K562 (cell line): ENCODE measurements at regions not wholly inside any gene's neighbourhood (a gene's known extent, or its start where the extent isn't known, plus 50 kb on each side); places are given as distances from the start of the nearest gene placed in this dataset.

Experiments used
- ATAC-seq: fragments of 200-7000 bp; cut with Tn5 transposase; 3 replicates; pipeline ENCODE4 v1.9.1; 2020; ENCODE audit warnings: moderate library complexity
- BruUV-seq: library from RNA; stranded (reverse); fragments of 400-500 nt; replicated peaks from 2 replicates; lab custom pipeline; 2021; lab: Mats Ljungman, UMichigan
- CTCF ChIA-PET: fragments of 300-600 bp; formaldehyde crosslinking; extraction: SDS; loops from one replicate; lab custom pipeline; 2021; ENCODE audit warnings: low intra/inter-chr PET ratio; lab: Yijun Ruan, JAX
- POLR2A ChIA-PET: fragments of 300-600, 350-650 bp; sonication (Branson Sonifier 250); formaldehyde crosslinking; extraction: SDS; loops from one replicate; lab custom pipeline; 2021; ENCODE audit warnings: antibody characterized with exemption, inconsistent platforms; lab: Yijun Ruan, JAX
- DNase-seq, 4 experiments: peaks; one replicate each; pipeline versions ENCODE4 v3.0.0 to v3.0.0-alpha.2; 2011 to 2018; ENCODE audit warnings: low spot score in 3 of 4, mixed read lengths in 3 of 4; ENCODE audit errors: extremely low read depth in 1 of 4
- FAIRE-seq: peaks from 2 replicates; lab custom pipeline; 2011; peaks lifted over from hg19 to GRCh38; lab: Jason Lieb, UNC
- H2AFZ ChIP-seq: 2 replicates; pipeline ENCODE4 v1.6.0; 2011; ENCODE audit warnings: low read depth, low read length, control low read depth, inconsistent platforms
- H3K27ac ChIP-seq: fragments of 200-600 bp; 3 replicates; pipeline ENCODE4 v1.8.0; 2011; ENCODE audit warnings: low read depth, mild to moderate bottlenecking, control low read depth, inconsistent platforms, low read length, moderate library complexity, mixed read lengths; ENCODE audit errors: extremely low read depth
- H3K27me3 ChIP-seq, 2 experiments: fragments of 300-600 bp in 1 of 2; 2 replicates in 1 of 2; 3 replicates in 1 of 2; pipeline versions ENCODE4 v1.6.0 to v1.8.0; 2011; ENCODE audit warnings: inconsistent platforms in 2 of 2, low read length in 2 of 2, mild to moderate bottlenecking in 1 of 2, mixed read lengths in 1 of 2, moderate library complexity in 1 of 2; ENCODE audit not compliant: control insufficient read depth in 2 of 2, insufficient read depth in 2 of 2
- H3K36me3 ChIP-seq: fragments of 300-600 bp; 3 replicates; pipeline ENCODE4 v1.8.0; 2011; ENCODE audit warnings: mild to moderate bottlenecking, low read length, inconsistent platforms; ENCODE audit not compliant: control insufficient read depth, insufficient read depth
- H3K4me1 ChIP-seq, 2 experiments: fragments of 200-600 bp in 1 of 2; replicated peaks in 1 of 2; 2 replicates in 1 of 2; 3 replicates in 1 of 2; pipeline versions ENCODE4 v1.5.1 to v1.8.0; 2011; ENCODE audit warnings: inconsistent platforms in 2 of 2, low read length in 2 of 2, mild to moderate bottlenecking in 1 of 2, mixed read lengths in 1 of 2, moderate library complexity in 1 of 2; ENCODE audit not compliant: control insufficient read depth in 2 of 2, insufficient read depth in 2 of 2
- H3K4me2 ChIP-seq: 2 replicates; pipeline ENCODE4 v1.6.1; 2011; ENCODE audit warnings: low read length, control low read depth, inconsistent platforms, mixed read lengths; ENCODE audit not compliant: insufficient read depth
- H3K4me3 ChIP-seq: fragments of 200-600 bp; sonication (generic), shearing (Covaris generic); 2 replicates; pipeline ENCODE4 v1.5.1; 2016; ENCODE audit warnings: control low read depth, inconsistent platforms
- H3K79me2 ChIP-seq: fragments of 200-600 bp; 3 replicates; pipeline ENCODE4 v1.8.0; 2011; ENCODE audit warnings: low read length, inconsistent platforms; ENCODE audit not compliant: control insufficient read depth, insufficient read depth
- H3K9ac ChIP-seq, 2 experiments: 2 replicates each; pipeline versions ENCODE4 v1.6.0 to v1.6.1; 2011; ENCODE audit warnings: low read depth in 2 of 2, low read length in 2 of 2, control low read depth in 1 of 2, inconsistent platforms in 1 of 2, mild to moderate bottlenecking in 1 of 2, mixed read lengths in 1 of 2; ENCODE audit not compliant: insufficient read depth in 1 of 2
- H3K9me1 ChIP-seq: one replicate; pipeline ENCODE4 v1.6.0; 2011; ENCODE audit warnings: inconsistent platforms, mild to moderate bottlenecking, low read length, moderate library complexity; ENCODE audit not compliant: control insufficient read depth, insufficient read depth
- H3K9me3 ChIP-seq: replicated peaks from 2 replicates; pipeline ENCODE4 v1.5.1; 2011; ENCODE audit warnings: low read depth, low read length, inconsistent platforms; ENCODE audit not compliant: control insufficient read depth, insufficient read depth
- H4K20me1 ChIP-seq: replicated peaks from 2 replicates; pipeline ENCODE4 v1.6.1; 2011; ENCODE audit warnings: low read length, inconsistent platforms, mixed read lengths; ENCODE audit not compliant: control insufficient read depth, insufficient read depth
- FOXA3 ChIP-seq, 2 experiments: fragments of 450-650 bp in 1 of 2; sonication (generic) in 1 of 2; formaldehyde crosslinking; IDR thresholded peaks in 1 of 2; conservative IDR thresholded peaks in 1 of 2; 2 replicates each; pipeline versions ENCODE4 v1.4.0 to v1.8.0; 2020 to 2022; ENCODE audit warnings: mild to moderate bottlenecking in 2 of 2, missing genetic modification reagents in 1 of 2
- FOXK2 ChIP-seq, 2 experiments: fragments of 450-650 bp; IDR thresholded peaks in 1 of 2; conservative IDR thresholded peaks in 1 of 2; 2 replicates each; pipeline ENCODE4 v1.6.1; 2016; ENCODE audit warnings: low read depth in 2 of 2, mild to moderate bottlenecking in 1 of 2
- HLTF ChIP-seq: fragments of 450-650 bp; IDR thresholded peaks from 2 replicates; pipeline ENCODE4 v1.6.1; 2016
- SMAD4 ChIP-seq: fragments of 250-450 bp; sonication (Bioruptor Pico); conservative IDR thresholded peaks from 2 replicates; pipeline ENCODE4 v1.8.0; 2021; ENCODE audit warnings: inconsistent platforms, mild to moderate bottlenecking, moderate library complexity
- ZKSCAN1 ChIP-seq: fragments of 150-350 bp; IDR thresholded peaks from 2 replicates; pipeline ENCODE4 v1.6.1; 2016; ENCODE audit warnings: low read depth, low read length
- ZNF274 ChIP-seq: IDR thresholded peaks from 2 replicates; pipeline ENCODE4 v1.6.1; 2011; ENCODE audit warnings: low read depth, mild to moderate bottlenecking, low read length, moderate library complexity, borderline replicate concordance
- ZNF431 ChIP-seq: sonication (generic); formaldehyde crosslinking; IDR thresholded peaks from 2 replicates; pipeline ENCODE4 v1.8.0; 2022; ENCODE audit warnings: mild to moderate bottlenecking, missing genetic modification reagents
- WGBS: fragments of 100-300 bp; shearing (Covaris generic); methylation state at CpG from one replicate; pipeline ENCODE4 v1.1.6; 2016; ENCODE audit warnings: low coverage, mixed read lengths; ENCODE audit not compliant: insufficient coverage; ENCODE audit errors: missing lambda C conversion rate; 5-methylcytosine and 5-hydroxymethylcytosine counted together
- in situ Hi-C: fragments of 300-500 bp; cut with MboI; formaldehyde crosslinking; loops from 4 replicates; pipeline ENCODE4 v1.15.0; 2018; ENCODE audit warnings: inconsistent platforms, mixed read lengths
- intact Hi-C: fragments of 100-400 bp; cut with micrococcal nuclease; formaldehyde crosslinking; loops from 2 replicates; pipeline ENCODE4 v1.14.2; 2022
- TF ChIP-seq, protein P1 (sequence below), 2 experiments: fragments of 150-350 bp in 1 of 2; IDR thresholded peaks; 2 replicates each; pipeline ENCODE4 v1.6.1; 2012 to 2016; ENCODE audit warnings: low read depth in 2 of 2, low read length in 2 of 2, mild to moderate bottlenecking in 1 of 2, moderate library complexity in 1 of 2
- TF ChIP-seq, protein P2 (sequence below): sonication (generic); formaldehyde crosslinking; IDR thresholded peaks from 2 replicates; pipeline ENCODE4 v1.8.0; 2022; ENCODE audit warnings: mild to moderate bottlenecking, missing genetic modification reagents
- TF ChIP-seq, protein P3 (sequence below): fragments of 450-650 bp; conservative IDR thresholded peaks from 2 replicates; pipeline ENCODE4 v1.6.1; 2016; ENCODE audit warnings: missing genetic modification characterization, low read depth, mild to moderate bottlenecking, missing compliant biosample characterization, moderate library complexity

DNA sequence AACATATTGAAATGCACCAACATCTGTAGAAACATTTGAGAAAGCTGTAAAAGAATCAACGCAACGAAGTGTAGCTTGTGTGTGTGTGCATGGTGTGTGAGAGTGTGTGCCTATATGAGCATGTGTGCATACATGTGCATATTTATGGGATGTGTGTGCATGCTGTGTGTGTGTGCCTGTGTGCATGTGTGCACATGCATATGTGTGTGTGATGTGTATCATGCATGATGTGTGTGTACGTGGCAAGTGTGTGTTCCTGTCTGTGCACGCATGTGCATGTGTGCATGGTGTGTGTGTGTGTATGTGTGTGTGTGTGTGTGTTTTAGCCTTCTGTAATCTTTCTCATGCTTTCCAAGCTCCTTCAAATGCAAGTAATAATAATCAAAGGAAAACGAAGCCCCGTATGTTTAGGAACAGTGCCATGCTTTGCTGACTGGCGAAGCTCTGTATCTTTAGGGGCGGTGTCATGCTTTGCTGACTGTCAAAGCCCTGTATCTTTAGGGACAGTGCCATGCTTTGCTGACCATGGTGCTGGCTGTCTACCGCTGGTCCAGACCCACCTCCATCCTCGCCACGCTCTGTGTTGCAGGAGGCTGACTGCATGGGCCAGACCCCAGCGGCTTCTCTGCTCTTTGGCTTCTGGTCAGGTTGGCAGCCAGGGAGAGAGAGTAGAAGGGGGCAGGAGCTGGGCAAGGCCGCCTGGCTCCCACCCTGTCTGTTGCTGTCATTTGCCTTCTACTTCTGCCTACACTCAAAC, 129.2 kb downstream of the ASB1 start:
- Histone ChIP-seq H4K20me1 (0 out of 2 replicates have a peak, but pooled peaks cover 4% of the 10 kb centered on the region), H3K4me1 (peaks cover 0 to 3% of the 10 kb centered on the region in 2 experiments; a peak in 1 of 5 replicates), H3K4me2 (no peak overlapping the region), H3K79me2 (no peaks in the 10 kb centered on the region), H2AFZ (no peak overlapping the region), H3K9me3 (no peaks in the 10 kb centered on the region), H3K9ac (no peak overlapping the region), H3K36me3 (no peaks in the 10 kb centered on the region), H3K9me1 (no peaks in the 10 kb centered on the region), H3K27ac (no peak overlapping the region), H3K27me3 (peaks cover 2 to 63% of the 10 kb centered on the region in 2 experiments; a peak in 4 of 5 replicates), H3K4me3 (no peak overlapping the region)
- 4% methylated on average over 13 of the region's 13 CpGs for WGBS
- no peak for ATAC-seq
- BruUV-seq = no TSS peak
- intact Hi-C loops (no loop called here), in situ Hi-C loops (no loop called here)
- CTCF ChIA-PET = no interaction called here
- DNase-seq = no peak
- no peak for FAIRE-seq
- TF ChIP-seq HLTF (no peak), FOXK2 (conservative IDR thresholded peaks at IDR 0.05 in 1 of 2, IDR thresholded peaks at IDR 0.05 in 1 of 2; ENCODE audit: low read depth in 2 of 2) (no peak), ZNF274 (no peak), ZNF431 (CRISPR knock-in tag) (no peak), SMAD4 (CRISPR knock-in tag) (no peak), FOXA3 (CRISPR knock-in tag; conservative IDR thresholded peaks at IDR 0.05 in 1 of 2, IDR thresholded peaks at IDR 0.05 in 1 of 2) (no peak), ZKSCAN1 (no peak)
- TF ChIP-seq, protein P1, sequence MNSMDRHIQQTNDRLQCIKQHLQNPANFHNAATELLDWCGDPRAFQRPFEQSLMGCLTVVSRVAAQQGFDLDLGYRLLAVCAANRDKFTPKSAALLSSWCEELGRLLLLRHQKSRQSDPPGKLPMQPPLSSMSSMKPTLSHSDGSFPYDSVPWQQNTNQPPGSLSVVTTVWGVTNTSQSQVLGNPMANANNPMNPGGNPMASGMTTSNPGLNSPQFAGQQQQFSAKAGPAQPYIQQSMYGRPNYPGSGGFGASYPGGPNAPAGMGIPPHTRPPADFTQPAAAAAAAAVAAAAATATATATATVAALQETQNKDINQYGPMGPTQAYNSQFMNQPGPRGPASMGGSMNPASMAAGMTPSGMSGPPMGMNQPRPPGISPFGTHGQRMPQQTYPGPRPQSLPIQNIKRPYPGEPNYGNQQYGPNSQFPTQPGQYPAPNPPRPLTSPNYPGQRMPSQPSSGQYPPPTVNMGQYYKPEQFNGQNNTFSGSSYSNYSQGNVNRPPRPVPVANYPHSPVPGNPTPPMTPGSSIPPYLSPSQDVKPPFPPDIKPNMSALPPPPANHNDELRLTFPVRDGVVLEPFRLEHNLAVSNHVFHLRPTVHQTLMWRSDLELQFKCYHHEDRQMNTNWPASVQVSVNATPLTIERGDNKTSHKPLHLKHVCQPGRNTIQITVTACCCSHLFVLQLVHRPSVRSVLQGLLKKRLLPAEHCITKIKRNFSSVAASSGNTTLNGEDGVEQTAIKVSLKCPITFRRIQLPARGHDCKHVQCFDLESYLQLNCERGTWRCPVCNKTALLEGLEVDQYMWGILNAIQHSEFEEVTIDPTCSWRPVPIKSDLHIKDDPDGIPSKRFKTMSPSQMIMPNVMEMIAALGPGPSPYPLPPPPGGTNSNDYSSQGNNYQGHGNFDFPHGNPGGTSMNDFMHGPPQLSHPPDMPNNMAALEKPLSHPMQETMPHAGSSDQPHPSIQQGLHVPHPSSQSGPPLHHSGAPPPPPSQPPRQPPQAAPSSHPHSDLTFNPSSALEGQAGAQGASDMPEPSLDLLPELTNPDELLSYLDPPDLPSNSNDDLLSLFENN (IDR thresholded peaks at IDR 0.05; ENCODE audit: low read depth in 2 of 2, low read length in 2 of 2) = no peak
- TF ChIP-seq, protein P2, sequence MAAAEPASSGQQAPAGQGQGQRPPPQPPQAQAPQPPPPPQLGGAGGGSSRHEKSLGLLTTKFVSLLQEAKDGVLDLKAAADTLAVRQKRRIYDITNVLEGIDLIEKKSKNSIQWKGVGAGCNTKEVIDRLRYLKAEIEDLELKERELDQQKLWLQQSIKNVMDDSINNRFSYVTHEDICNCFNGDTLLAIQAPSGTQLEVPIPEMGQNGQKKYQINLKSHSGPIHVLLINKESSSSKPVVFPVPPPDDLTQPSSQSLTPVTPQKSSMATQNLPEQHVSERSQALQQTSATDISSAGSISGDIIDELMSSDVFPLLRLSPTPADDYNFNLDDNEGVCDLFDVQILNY (CRISPR knock-in tag) = no peak
- TF ChIP-seq, protein P3, sequence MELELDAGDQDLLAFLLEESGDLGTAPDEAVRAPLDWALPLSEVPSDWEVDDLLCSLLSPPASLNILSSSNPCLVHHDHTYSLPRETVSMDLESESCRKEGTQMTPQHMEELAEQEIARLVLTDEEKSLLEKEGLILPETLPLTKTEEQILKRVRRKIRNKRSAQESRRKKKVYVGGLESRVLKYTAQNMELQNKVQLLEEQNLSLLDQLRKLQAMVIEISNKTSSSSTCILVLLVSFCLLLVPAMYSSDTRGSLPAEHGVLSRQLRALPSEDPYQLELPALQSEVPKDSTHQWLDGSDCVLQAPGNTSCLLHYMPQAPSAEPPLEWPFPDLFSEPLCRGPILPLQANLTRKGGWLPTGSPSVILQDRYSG (tag) = no peak
- POLR2A ChIA-PET = no interaction called here
